Right lobe of liver (tissue), 6 donors: ENCODE measurements at regions not wholly inside any gene's neighbourhood (a gene's known extent, or its start where the extent isn't known, plus 50 kb on each side); places are given as distances from the start of the nearest gene placed in this dataset.

ENCODE experiments used
- ATAC-seq, 4 donors: fragments of 200-7000 bp; cut with Tn5 transposase; one replicate each; pipeline ENCODE4 v1.9.1; 2020; ENCODE audit warnings: mild to moderate bottlenecking in 4 of 4, moderate library complexity in 4 of 4
- DNase-seq, 3 donors: peaks; one replicate each; pipeline ENCODE4 v3.0.0-alpha.2; 2020
- H3K27ac ChIP-seq, 3 donors: fragments of 200-600 bp; one replicate each; pipeline ENCODE4 v1.8.0; 2022
- H3K27me3 ChIP-seq, 2 donors: fragments of 200-600 bp; one replicate each; pipeline ENCODE4 v1.8.0; 2022
- H3K36me3 ChIP-seq, 4 donors: fragments of 200-600 bp; sonication (generic) in 1 of 4; one replicate each; pipeline versions ENCODE4 v1.5.1 to v1.8.0; 2017 to 2022; ENCODE audit warnings: control low read depth in 1 of 4
- H3K4me1 ChIP-seq, 4 donors: fragments of 200-600 bp; sonication (generic) in 1 of 4; one replicate each; pipeline versions ENCODE4 v1.5.1 to v1.8.0; 2017 to 2022; ENCODE audit warnings: control low read depth in 1 of 4
- H3K4me3 ChIP-seq, 3 donors: fragments of 200-600 bp; one replicate each; pipeline ENCODE4 v1.8.0; 2022
- H3K9me3 ChIP-seq, 4 donors: fragments of 200-600 bp; sonication (generic) in 1 of 4; one replicate each; pipeline versions ENCODE4 v1.5.1 to v1.8.0; 2017 to 2022; ENCODE audit warnings: control low read depth in 1 of 4
- CTCF ChIP-seq, 4 donors: fragments of 200-600 bp in 3 of 4; fragments of 450-650 bp in 1 of 4; IDR thresholded peaks; one replicate each; pipeline versions ENCODE4 v1.5.1 to v1.8.0; 2016 to 2022; ENCODE audit warnings: antibody characterized with exemption in 4 of 4, mild to moderate bottlenecking in 2 of 4
- POLR2A ChIP-seq: fragments of 450-650 bp; IDR thresholded peaks from one replicate; pipeline ENCODE4 v1.6.1; 2017; ENCODE audit warnings: antibody characterized with exemption, mild to moderate bottlenecking
- WGBS: methylation state at CpG from one replicate; pipeline ENCODE4 v1.1.6; 2018; ENCODE audit warnings: low coverage, low lambda C conversion rate; ENCODE audit not compliant: insufficient coverage; ENCODE audit errors: missing lambda C conversion rate; 5-methylcytosine and 5-hydroxymethylcytosine counted together
- intact Hi-C, 2 donors: fragments of 100-400 bp; cut with DNase I; formaldehyde crosslinking; loops; one replicate each; pipeline versions ENCODE4 v1.11.2 to v1.14.1; 2022
- donor health status: DM: no; HTN: yes; CAD: no.
- donor health status: DM: no; HTN: no; CAD: no.
- donor health status: DM: no; HTN: no; CAD: no.
- donor health status: DM: no; HTN: yes; CAD: no.
- donor health status: DM: no; HTN: yes; CAD: no.

DNA sequence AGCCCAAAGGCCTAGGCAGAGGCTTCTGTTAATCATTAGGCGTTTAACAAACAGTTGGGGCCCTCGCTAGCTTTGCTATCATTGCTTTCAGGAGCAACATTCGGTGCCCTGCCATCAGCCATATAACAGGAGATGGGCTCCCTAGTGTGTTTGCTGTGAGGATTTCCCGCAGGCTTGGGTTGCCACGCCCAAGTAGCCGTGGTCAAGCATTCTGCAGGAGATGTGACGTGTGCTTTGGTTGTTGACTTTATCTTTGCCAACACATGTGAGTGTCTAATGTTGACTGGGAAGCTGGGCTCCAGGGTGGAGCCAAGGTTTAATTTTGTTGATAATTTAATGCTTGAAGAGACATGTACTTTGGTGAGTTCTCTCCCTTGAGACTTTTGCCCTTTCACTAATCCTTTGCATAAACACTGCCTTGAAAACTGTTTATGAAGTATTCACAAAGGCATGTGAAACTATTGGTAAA is 184.6 kb upstream of the KIT start:
- no peaks in the 10 kb centered on the region for H3K9me3 ChIP-seq
- ATAC-seq (peak in 1 of 4 donors; percentile 44), DNase-seq (no peak)
- no peaks in the 10 kb centered on the region for H3K36me3 ChIP-seq
- no peaks in the 10 kb centered on the region for H3K27me3 ChIP-seq
- no peak overlapping the region for H3K4me3 ChIP-seq
- intact Hi-C loops: no loop called here
- WGBS: 35% methylated on average over 6 of the region's 7 CpGs
- TF ChIP-seq POLR2A (no peak), CTCF (IDR thresholded peaks at IDR 0.05) (no peak)
- H3K4me1 ChIP-seq: peaks cover 0 to 5% (median 0%) of the 10 kb centered on the region in 4 donors
- H3K27ac ChIP-seq: no peak overlapping the region

GRCh38 chr4:54473798-54474197 is 184.0 kb upstream of the KIT start:
- Histone ChIP-seq H3K27me3 (no peaks in the 10 kb centered on the region), H3K36me3 (no peaks in the 10 kb centered on the region), H3K9me3 (no peaks in the 10 kb centered on the region), H3K4me3 (no peak overlapping the region), H3K4me1 (peaks cover 0 to 5% (median 0%) of the 10 kb centered on the region in 4 donors), H3K27ac (no peak overlapping the region)
- WGBS: 64% methylated on average over 6 of the region's 6 CpGs
- DNase-seq (no peak), ATAC-seq (no peak)
- intact Hi-C loops: no loop called here
- TF ChIP-seq CTCF (IDR thresholded peaks at IDR 0.05): no peak
- no peak for TF ChIP-seq POLR2A

- H3K27me3 ChIP-seq: no peaks in the 10 kb centered on the region
- H3K4me3 ChIP-seq: no peak overlapping the region
- H3K4me1 ChIP-seq: peaks cover 0 to 5% (median 0%) of the 10 kb centered on the region in 4 donors
- no peak for TF ChIP-seq CTCF (IDR thresholded peaks at IDR 0.05)
- TF ChIP-seq POLR2A: no peak
- ATAC-seq: no peak
- DNase-seq: no peak
- no peak overlapping the region for H3K27ac ChIP-seq
- H3K36me3 ChIP-seq: no peaks in the 10 kb centered on the region
- intact Hi-C loops: no loop called here
- H3K9me3 ChIP-seq: no peaks in the 10 kb centered on the region
Measured at GRCh38 chr4:54475546-54475945, 182.2 kb upstream of the KIT start.

GRCh38 chr4:54482529-54483200 is 175.1 kb upstream of the KIT start:
- Histone ChIP-seq H3K27ac (no peak overlapping the region), H3K4me1 (no peaks in the 10 kb centered on the region), H3K4me3 (no peak overlapping the region), H3K9me3 (no peaks in the 10 kb centered on the region), H3K36me3 (no peaks in the 10 kb centered on the region), H3K27me3 (no peaks in the 10 kb centered on the region)
- no peak for ATAC-seq
- 56% methylated on average over 3 of the region's 6 CpGs for WGBS
- no peak for DNase-seq
- TF ChIP-seq CTCF (IDR thresholded peaks at IDR 0.05) (no peak), POLR2A (no peak)
- intact Hi-C loops: no loop called here

DNA sequence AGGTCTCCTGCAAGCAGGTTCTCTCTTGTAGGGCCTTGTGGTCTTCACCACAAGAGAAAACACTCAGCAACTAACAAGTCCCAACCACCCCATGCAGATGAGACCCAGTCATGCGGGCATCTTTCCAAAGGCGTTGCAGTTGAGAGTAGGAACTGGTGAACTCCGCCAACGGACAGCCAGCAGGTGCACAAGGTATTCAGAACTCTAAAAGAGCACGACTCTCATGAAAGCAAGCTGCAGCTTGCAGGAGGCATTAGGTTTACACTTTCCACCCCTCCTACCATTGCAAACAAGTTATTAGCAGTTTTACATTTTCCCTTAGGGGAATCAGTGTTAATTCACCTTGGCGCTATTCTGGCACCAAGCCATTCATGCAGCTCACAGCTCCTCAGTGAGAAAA is 173.4 kb upstream of the KIT start:
- 72% methylated on average over 4 of the region's 6 CpGs for WGBS
- intact Hi-C loops: no loop called here
- ATAC-seq: no peak

More for the DNA sequence above, 173.4 kb upstream of the KIT start:
- Histone ChIP-seq H3K4me1 (no peaks in the 10 kb centered on the region), H3K9me3 (no peaks in the 10 kb centered on the region), H3K27me3 (no peaks in the 10 kb centered on the region), H3K36me3 (no peaks in the 10 kb centered on the region), H3K4me3 (no peak overlapping the region), H3K27ac (no peak overlapping the region)
- TF ChIP-seq POLR2A (no peak), CTCF (IDR thresholded peaks at IDR 0.05) (no peak)
- DNase-seq: no peak
